ENCODE measurements at regions not wholly inside any gene's neighbourhood (a gene's known extent, or its start where the extent isn't known, plus 50 kb on each side); places are given as distances from the start of the nearest gene placed in this dataset.
A peak's percentile ranks its signal among the peaks of the same experiment; 100 is the strongest.

GRCh38 chr2:220297093-220297492, 669.7 kb downstream of the SLC4A3 start:
- Histone ChIP-seq H4K91ac (ENCODE audit: low read length) (no peak overlapping the region), H2BK5ac (ENCODE audit: low read depth, low read length, poor library complexity, severe bottlenecking) (no peak overlapping the region), H3K14ac (ENCODE audit: low read length in 2 of 2) (no peak overlapping the region), H2BK120ac (ENCODE audit: low read depth, low read length) (no peak overlapping the region), H2BK15ac (ENCODE audit: low read depth, poor library complexity, severe bottlenecking) (no peak overlapping the region), H3K4me2 (ENCODE audit: low read length, poor library complexity, severe bottlenecking) (no peak overlapping the region), H3K27ac (ENCODE audit: low read length, poor library complexity, severe bottlenecking) (no peak overlapping the region), H3K9ac (ENCODE audit: low read length) (no peak overlapping the region), H3K4me3 (ENCODE audit: insufficient read depth in 1 of 2, low read depth in 1 of 2, low read length in 2 of 2) (no peak overlapping the region), H2BK12ac (ENCODE audit: low read length in 2 of 2) (no peak overlapping the region), H2AFZ (ENCODE audit: low read depth, low read length) (no peak overlapping the region), H3K9me3 (ENCODE audit: control insufficient read depth, low read length) (peaks cover 13% of the 10 kb centered on the region), H3K79me1 (replicated peaks; ENCODE audit: low read length, poor library complexity, severe bottlenecking) (no peaks in the 10 kb centered on the region), H3K4me1 (ENCODE audit: control insufficient read depth, insufficient read depth, low read depth, low read length) (no peaks in the 10 kb centered on the region), H2AK5ac (ENCODE audit: low read length, severe bottlenecking) (no peak overlapping the region), H3K27me3 (ENCODE audit: control insufficient read depth in 1 of 2, insufficient read depth in 1 of 2, low read length in 2 of 2) (no peaks in the 10 kb centered on the region), H3K4ac (ENCODE audit: low read depth in 1 of 2, low read length in 2 of 2) (no peak overlapping the region), H3K18ac (ENCODE audit: low read depth in 1 of 2, low read length in 2 of 2) (no peak overlapping the region), H4K8ac (ENCODE audit: low read length) (no peak overlapping the region), H3K36me3 (ENCODE audit: control insufficient read depth in 1 of 2, insufficient read depth in 2 of 2, low read depth in 1 of 2, low read length in 2 of 2) (no peaks in the 10 kb centered on the region), H3K23ac (ENCODE audit: low read length in 2 of 2) (no peak overlapping the region)
- WGBS: 100% methylated on average over 1 of the region's 2 CpGs
- no peak for DNase-seq

- H2BK12ac ChIP-seq (ENCODE audit: low read length in 2 of 2): no peak overlapping the region
- no peak overlapping the region for H3K18ac ChIP-seq (ENCODE audit: low read depth in 1 of 2, low read length in 2 of 2)
- H3K36me3 ChIP-seq (ENCODE audit: control insufficient read depth in 1 of 2, insufficient read depth in 2 of 2, low read depth in 1 of 2, low read length in 2 of 2): no peaks in the 10 kb centered on the region
- H3K9ac ChIP-seq (ENCODE audit: low read length): no peak overlapping the region
- no peak overlapping the region for H2AK5ac ChIP-seq (ENCODE audit: low read length, severe bottlenecking)
- H3K4me1 ChIP-seq (ENCODE audit: control insufficient read depth, insufficient read depth, low read depth, low read length): no peaks in the 10 kb centered on the region
- WGBS: 82% methylated on average over 3 of the region's 3 CpGs
- H3K4ac ChIP-seq (ENCODE audit: low read depth in 1 of 2, low read length in 2 of 2): no peak overlapping the region
- no peak overlapping the region for H4K91ac ChIP-seq (ENCODE audit: low read length)
- H3K23ac ChIP-seq (ENCODE audit: low read length in 2 of 2): no peak overlapping the region
- no peaks in the 10 kb centered on the region for H3K27me3 ChIP-seq (ENCODE audit: control insufficient read depth in 1 of 2, insufficient read depth in 1 of 2, low read length in 2 of 2)
- H3K9me3 ChIP-seq (ENCODE audit: control insufficient read depth, low read length): no peaks in the 10 kb centered on the region
- DNase-seq: no peak
- H3K14ac ChIP-seq (ENCODE audit: low read length in 2 of 2): no peak overlapping the region
- no peak overlapping the region for H2BK120ac ChIP-seq (ENCODE audit: low read depth, low read length)
- no peaks in the 10 kb centered on the region for H3K79me1 ChIP-seq (replicated peaks; ENCODE audit: low read length, poor library complexity, severe bottlenecking)
- no peak overlapping the region for H2AFZ ChIP-seq (ENCODE audit: low read depth, low read length)
- no peak overlapping the region for H2BK15ac ChIP-seq (ENCODE audit: low read depth, poor library complexity, severe bottlenecking)
- H4K8ac ChIP-seq (ENCODE audit: low read length): no peak overlapping the region
- no peak overlapping the region for H2BK5ac ChIP-seq (ENCODE audit: low read depth, low read length, poor library complexity, severe bottlenecking)
- no peak overlapping the region for H3K4me2 ChIP-seq (ENCODE audit: low read length, poor library complexity, severe bottlenecking)
- H3K27ac ChIP-seq (ENCODE audit: low read length, poor library complexity, severe bottlenecking): no peak overlapping the region
- H3K4me3 ChIP-seq (ENCODE audit: insufficient read depth in 1 of 2, low read depth in 1 of 2, low read length in 2 of 2): no peak overlapping the region
These were observed 673.4 kb downstream of the SLC4A3 start for GRCh38 chr2:220300806-220301205.

- Histone ChIP-seq H3K27me3 (ENCODE audit: control insufficient read depth in 1 of 2, insufficient read depth in 1 of 2, low read length in 2 of 2) (no peaks in the 10 kb centered on the region), H3K79me1 (replicated peaks; ENCODE audit: low read length, poor library complexity, severe bottlenecking) (no peaks in the 10 kb centered on the region), H3K14ac (ENCODE audit: low read length in 2 of 2) (no peak overlapping the region), H3K4me2 (ENCODE audit: low read length, poor library complexity, severe bottlenecking) (no peak overlapping the region), H2BK12ac (ENCODE audit: low read length in 2 of 2) (no peak overlapping the region), H2AFZ (ENCODE audit: low read depth, low read length) (no peak overlapping the region), H4K8ac (ENCODE audit: low read length) (no peak overlapping the region), H3K4me1 (ENCODE audit: control insufficient read depth, insufficient read depth, low read depth, low read length) (no peaks in the 10 kb centered on the region), H4K91ac (ENCODE audit: low read length) (no peak overlapping the region), H3K36me3 (ENCODE audit: control insufficient read depth in 1 of 2, insufficient read depth in 2 of 2, low read depth in 1 of 2, low read length in 2 of 2) (no peaks in the 10 kb centered on the region), H2BK15ac (ENCODE audit: low read depth, poor library complexity, severe bottlenecking) (no peak overlapping the region), H2BK120ac (ENCODE audit: low read depth, low read length) (no peak overlapping the region), H3K23ac (ENCODE audit: low read length in 2 of 2) (no peak overlapping the region), H3K27ac (ENCODE audit: low read length, poor library complexity, severe bottlenecking) (no peak overlapping the region), H3K18ac (ENCODE audit: low read depth in 1 of 2, low read length in 2 of 2) (no peak overlapping the region), H3K9me3 (ENCODE audit: control insufficient read depth, low read length) (no peaks in the 10 kb centered on the region), H3K4ac (ENCODE audit: low read depth in 1 of 2, low read length in 2 of 2) (no peak overlapping the region), H3K9ac (ENCODE audit: low read length) (no peak overlapping the region), H3K4me3 (ENCODE audit: insufficient read depth in 1 of 2, low read depth in 1 of 2, low read length in 2 of 2) (no peak overlapping the region), H2BK5ac (ENCODE audit: low read depth, low read length, poor library complexity, severe bottlenecking) (no peak overlapping the region), H2AK5ac (ENCODE audit: low read length, severe bottlenecking) (no peak overlapping the region)
- DNase-seq: peak; percentile 15
- WGBS: no CpG with 5 or more reads among the region's 1 CpG
These were observed 675.3 kb downstream of the SLC4A3 start for GRCh38 chr2:220302756-220303155.

GRCh38 chr2:220309215-220309614, 681.8 kb downstream of the SLC4A3 start:
- Histone ChIP-seq H3K18ac (ENCODE audit: low read depth in 1 of 2, low read length in 2 of 2) (no peak overlapping the region), H3K4me1 (ENCODE audit: control insufficient read depth, insufficient read depth, low read depth, low read length) (no peaks in the 10 kb centered on the region), H3K14ac (ENCODE audit: low read length in 2 of 2) (no peak overlapping the region), H3K9me3 (ENCODE audit: control insufficient read depth, low read length) (no peaks in the 10 kb centered on the region), H2AK5ac (ENCODE audit: low read length, severe bottlenecking) (no peak overlapping the region), H3K27me3 (ENCODE audit: control insufficient read depth in 1 of 2, insufficient read depth in 1 of 2, low read length in 2 of 2) (no peaks in the 10 kb centered on the region), H2BK12ac (ENCODE audit: low read length in 2 of 2) (no peak overlapping the region), H2BK15ac (ENCODE audit: low read depth, poor library complexity, severe bottlenecking) (no peak overlapping the region), H3K79me1 (replicated peaks; ENCODE audit: low read length, poor library complexity, severe bottlenecking) (no peaks in the 10 kb centered on the region), H4K91ac (ENCODE audit: low read length) (no peak overlapping the region), H3K27ac (ENCODE audit: low read length, poor library complexity, severe bottlenecking) (no peak overlapping the region), H2BK5ac (ENCODE audit: low read depth, low read length, poor library complexity, severe bottlenecking) (no peak overlapping the region), H3K4ac (ENCODE audit: low read depth in 1 of 2, low read length in 2 of 2) (no peak overlapping the region), H2BK120ac (ENCODE audit: low read depth, low read length) (no peak overlapping the region), H3K4me2 (ENCODE audit: low read length, poor library complexity, severe bottlenecking) (no peak overlapping the region), H3K23ac (ENCODE audit: low read length in 2 of 2) (no peak overlapping the region), H2AFZ (ENCODE audit: low read depth, low read length) (no peak overlapping the region), H4K8ac (ENCODE audit: low read length) (no peak overlapping the region), H3K36me3 (ENCODE audit: control insufficient read depth in 1 of 2, insufficient read depth in 2 of 2, low read depth in 1 of 2, low read length in 2 of 2) (no peaks in the 10 kb centered on the region), H3K4me3 (ENCODE audit: insufficient read depth in 1 of 2, low read depth in 1 of 2, low read length in 2 of 2) (no peak overlapping the region), H3K9ac (ENCODE audit: low read length) (no peak overlapping the region)
- 72% methylated on average over 1 of the region's 1 CpG for WGBS
- DNase-seq: no peak

Data from mesenchymal stem cell (in vitro differentiated cells and primary cell).